ENCODE measurements at regions not wholly inside any gene's neighbourhood (a gene's known extent, or its start where the extent isn't known, plus 50 kb on each side); places are given as distances from the start of the nearest gene placed in this dataset.
"Not testable (repeated sequence)": the region's sequence is repeated elsewhere in the genome, so short reads cannot be mapped to it uniquely, and the experiment has no call there.

GRCh38 chr12:103024650-103025049 is 67.2 kb downstream of the ASCL1 start:
- ChIA-PET CTCF (no interaction called here), POLR2A (no interaction called here)
- Histone ChIP-seq H3K9me3 (no peaks in the 10 kb centered on the region), H3K9ac (no peak overlapping the region), H4K20me1 (ENCODE audit: insufficient read depth) (no peaks in the 10 kb centered on the region), H3K27ac (ENCODE audit: low read depth in 2 of 2, low read length in 1 of 2) (no peak overlapping the region), H2AFZ (ENCODE audit: low read depth) (no peak overlapping the region), H3K4me3 (ENCODE audit: low read depth in 2 of 2, low read length in 1 of 2) (no peak overlapping the region), H3K36me3 (replicated peaks in 1 of 2; ENCODE audit: control insufficient read depth in 1 of 2, insufficient read depth in 2 of 2, low read length in 1 of 2) (no peaks in the 10 kb centered on the region), H3K27me3 (ENCODE audit: insufficient read depth) (no peaks in the 10 kb centered on the region), H3F3A (replicated peaks; ENCODE audit: insufficient read depth) (no peaks in the 10 kb centered on the region), H3K9me2 (no peaks in the 10 kb centered on the region), H3K79me2 (ENCODE audit: insufficient read depth) (no peaks in the 10 kb centered on the region), H3K4me2 (no peak overlapping the region), H3K4me1 (ENCODE audit: control insufficient read depth in 1 of 2, insufficient read depth in 2 of 2, low read depth in 1 of 2, low read length in 1 of 2) (peaks cover 0 to 4% of the 10 kb centered on the region in 2 experiments; a peak in 1 of 4 replicates)
- 0% methylated on average over 1 of the region's 1 CpG for WGBS (ENCODE audit: low lambda C conversion rate)
- TF ChIP-seq FOXJ3 (CRISPR knock-in tag; IDR thresholded peaks at IDR 0.05) (no peak), FOXM1 (IDR thresholded peaks at IDR 0.05; ENCODE audit: low read depth) (no peak), EP300 (IDR thresholded peaks at IDR 0.05; ENCODE audit: borderline replicate concordance in 1 of 2, low read depth in 1 of 2, low read length in 1 of 2) (no peak), USF1 (IDR thresholded peaks at IDR 0.05; ENCODE audit: borderline replicate concordance, low read depth) (no peak), ZBTB33 (IDR thresholded peaks at IDR 0.05; ENCODE audit: borderline replicate concordance, low read depth) (no peak), RCOR1 (IDR thresholded peaks at IDR 0.05; ENCODE audit: low read length) (no peak), NRF1 (IDR thresholded peaks at IDR 0.05; ENCODE audit: low read depth, low read length) (no peak), RFX5 (IDR thresholded peaks at IDR 0.05; ENCODE audit: low read length) (no peak), TAF1 (IDR thresholded peaks at IDR 0.05; ENCODE audit: borderline replicate concordance, low read depth, low read length) (no peak), ELF1 (IDR thresholded peaks at IDR 0.05) (no peak), NFIC (IDR thresholded peaks at IDR 0.05; ENCODE audit: borderline replicate concordance) (no peak), TCF12 (IDR thresholded peaks at IDR 0.05) (no peak), RAD21 (IDR thresholded peaks at IDR 0.05; ENCODE audit: low read length) (no peak), MXI1 (IDR thresholded peaks at IDR 0.05; ENCODE audit: low read depth, low read length) (no peak), CHD2 (IDR thresholded peaks at IDR 0.05; ENCODE audit: low read length, partially characterized antibody) (no peak), JUND (IDR thresholded peaks at IDR 0.05) (no peak), RXRA (IDR thresholded peaks at IDR 0.05; ENCODE audit: borderline replicate concordance, low read depth) (no peak), REST (IDR thresholded peaks at IDR 0.05; ENCODE audit: low read depth, low read length) (no peak), TEAD4 (IDR thresholded peaks at IDR 0.05; ENCODE audit: borderline replicate concordance, insufficient read depth) (no peak), GATA2 (CRISPR knock-in tag; IDR thresholded peaks at IDR 0.05) (no peak)
- DNase-seq, result no peak

GRCh38 chr12:103026643-103027042 is 69.2 kb downstream of the ASCL1 start:
- H2AFZ ChIP-seq (ENCODE audit: low read depth); POLR2A ChIA-PET; H3K36me3 ChIP-seq (replicated peaks in 1 of 2; ENCODE audit: control insufficient read depth in 1 of 2, insufficient read depth in 2 of 2, low read length in 1 of 2); DNase-seq; H3K9ac ChIP-seq; H3K79me2 ChIP-seq (ENCODE audit: insufficient read depth); H3K4me2 ChIP-seq; H3F3A ChIP-seq (replicated peaks; ENCODE audit: insufficient read depth); H3K27ac ChIP-seq (ENCODE audit: low read depth in 2 of 2, low read length in 1 of 2); H3K4me3 ChIP-seq (ENCODE audit: low read depth in 2 of 2, low read length in 1 of 2); H3K9me2 ChIP-seq; H3K9me3 ChIP-seq; H3K27me3 ChIP-seq (ENCODE audit: insufficient read depth); H4K20me1 ChIP-seq (ENCODE audit: insufficient read depth); H3K4me1 ChIP-seq (ENCODE audit: control insufficient read depth in 1 of 2, insufficient read depth in 2 of 2, low read depth in 1 of 2, low read length in 1 of 2): not testable (repeated sequence)
- CTCF ChIA-PET, result interaction anchor here (1.1 kb wide), 1 partner anchor 15 kb away, joined by 3 read pairs; no protein-coding TSS in a partner anchor
- 18% methylated on average over 2 of the region's 3 CpGs for WGBS (ENCODE audit: low lambda C conversion rate)
